HEK293 (cell line): ENCODE measurements at regions not wholly inside any gene's neighbourhood (a gene's known extent, or its start where the extent isn't known, plus 50 kb on each side); places are given as distances from the start of the nearest gene placed in this dataset.

ENCODE experiments used
- CTCF ChIA-PET: fragments of 350-600 bp; formaldehyde crosslinking; extraction: SDS; loops from one replicate; lab custom pipeline; 2021; ENCODE audit warnings: antibody characterized with exemption; lab: Yijun Ruan, JAX
- POLR2A ChIA-PET: fragments of 300-600 bp; formaldehyde crosslinking; extraction: SDS; loops from one replicate; lab custom pipeline; 2020; ENCODE audit warnings: antibody characterized with exemption, inconsistent platforms; lab: Yijun Ruan, JAX
- H3K27ac ChIP-seq: fragments of 200-500 bp; sonication (Bioruptor generic); 2 replicates; pipeline ENCODE4 v1.5.1; 2014; ENCODE audit warnings: low read depth, low read length, control low read depth, inconsistent platforms; ENCODE audit errors: extremely low read depth
- H3K36me3 ChIP-seq, 2 experiments: fragments of 200-500 bp in 1 of 2; sonication (Bioruptor generic) in 1 of 2; 1 replicate in 1 of 2; 2 replicates in 1 of 2; pipeline ENCODE4 v1.5.1; 2014 to 2017; ENCODE audit warnings: inconsistent platforms in 2 of 2, low read length in 2 of 2; ENCODE audit not compliant: control insufficient read depth in 2 of 2, insufficient read depth in 1 of 2
- H3K4me1 ChIP-seq: fragments of 200-500 bp; sonication (Bioruptor generic); 2 replicates; pipeline ENCODE4 v1.5.1; 2014; ENCODE audit warnings: mild to moderate bottlenecking, low read length, inconsistent platforms; ENCODE audit not compliant: control insufficient read depth, insufficient read depth
- H3K4me3 ChIP-seq: 2 replicates; pipeline ENCODE4 v1.5.1; 2011; ENCODE audit warnings: low read depth, mild to moderate bottlenecking, control low read depth, low read length, moderate library complexity
- H3K9me3 ChIP-seq: fragments of 200-500 bp; sonication (Bioruptor generic); 2 replicates; pipeline ENCODE4 v1.5.1; 2014; ENCODE audit warnings: low read depth, low read length, inconsistent platforms; ENCODE audit not compliant: control insufficient read depth, insufficient read depth
- ATF2 ChIP-seq: fragments of 450-650 bp; formaldehyde crosslinking; IDR thresholded peaks from 2 replicates; pipeline ENCODE4 v1.5.1; 2016; ENCODE audit warnings: missing biosample characterization, missing genetic modification characterization, low read depth
- GLIS1 ChIP-seq: fragments of 450-650 bp; formaldehyde crosslinking; IDR thresholded peaks from 2 replicates; pipeline ENCODE4 v1.5.1; 2016; ENCODE audit warnings: missing biosample characterization, missing genetic modification characterization
- HIC1 ChIP-seq: fragments of 450-650 bp; formaldehyde crosslinking; IDR thresholded peaks from 2 replicates; pipeline ENCODE4 v1.5.1; 2016; ENCODE audit warnings: missing biosample characterization, missing genetic modification characterization
- KLF17 ChIP-seq: fragments of 450-650 bp; formaldehyde crosslinking; IDR thresholded peaks from 2 replicates; pipeline ENCODE4 v1.5.1; 2016; ENCODE audit warnings: missing biosample characterization, missing genetic modification characterization
- MYNN ChIP-seq: fragments of 450-650 bp; formaldehyde crosslinking; IDR thresholded peaks from 2 replicates; pipeline ENCODE4 v1.5.1; 2016; ENCODE audit warnings: missing biosample characterization, missing genetic modification characterization, borderline replicate concordance
- PBX3 ChIP-seq: sonication (generic); formaldehyde crosslinking; IDR thresholded peaks from 2 replicates; pipeline ENCODE4 v1.8.1; 2022; ENCODE audit warnings: mild to moderate bottlenecking, moderate library complexity, missing genetic modification reagents
- PRDM6 ChIP-seq: fragments of 450-650 bp; formaldehyde crosslinking; IDR thresholded peaks from 2 replicates; pipeline ENCODE4 v1.5.1; 2017; ENCODE audit warnings: missing biosample characterization, missing genetic modification characterization
- RBAK ChIP-seq: fragments of 450-650 bp; formaldehyde crosslinking; IDR thresholded peaks from 2 replicates; pipeline ENCODE4 v1.5.1; 2016; ENCODE audit warnings: missing biosample characterization, missing genetic modification characterization
- SP3 ChIP-seq: fragments of 450-650 bp; formaldehyde crosslinking; IDR thresholded peaks from 2 replicates; pipeline ENCODE4 v1.5.1; 2016; ENCODE audit warnings: missing biosample characterization, missing genetic modification characterization
- ZNF133 ChIP-seq: fragments of 450-650 bp; formaldehyde crosslinking; IDR thresholded peaks from 2 replicates; pipeline ENCODE4 v1.5.1; 2016; ENCODE audit warnings: missing biosample characterization, missing genetic modification characterization
- ZNF19 ChIP-seq: fragments of 450-650 bp; formaldehyde crosslinking; IDR thresholded peaks from 2 replicates; pipeline ENCODE4; 2016; ENCODE audit warnings: missing biosample characterization, missing genetic modification characterization, low read depth
- ZNF202 ChIP-seq: fragments of 450-650 bp; formaldehyde crosslinking; IDR thresholded peaks from 2 replicates; pipeline ENCODE4 v1.5.1; 2016; ENCODE audit warnings: missing biosample characterization, missing genetic modification characterization, borderline replicate concordance
- ZNF23 ChIP-seq: fragments of 450-650 bp; formaldehyde crosslinking; IDR thresholded peaks from 2 replicates; pipeline ENCODE4 v1.5.1; 2016; ENCODE audit warnings: missing biosample characterization, missing genetic modification characterization, borderline replicate concordance
- ZNF274 ChIP-seq, 2 experiments: fragments of 200-500 bp in 1 of 2; fragments of 450-650 bp in 1 of 2; sonication (Bioruptor generic) in 1 of 2; formaldehyde crosslinking in 1 of 2; IDR thresholded peaks; 2 replicates each; pipeline versions ENCODE4 v1.5.1 to v1.6.1; 2014 to 2016; ENCODE audit warnings: borderline replicate concordance in 1 of 2, inconsistent platforms in 1 of 2, low read length in 1 of 2, missing biosample characterization in 1 of 2, missing genetic modification characterization in 1 of 2
- ZNF280C ChIP-seq: fragments of 450-650 bp; formaldehyde crosslinking; IDR thresholded peaks from 2 replicates; pipeline ENCODE4 v1.5.1; 2016; ENCODE audit warnings: missing biosample characterization, missing genetic modification characterization
- ZNF311 ChIP-seq: fragments of 450-650 bp; formaldehyde crosslinking; IDR thresholded peaks from 2 replicates; pipeline ENCODE4 v1.5.1; 2017; ENCODE audit warnings: missing biosample characterization, missing genetic modification characterization, borderline replicate concordance
- ZNF423 ChIP-seq: fragments of 450-650 bp; formaldehyde crosslinking; IDR thresholded peaks from 2 replicates; pipeline ENCODE4 v1.5.1; 2016; ENCODE audit warnings: missing biosample characterization, missing genetic modification characterization
- ZNF501 ChIP-seq: fragments of 450-650 bp; formaldehyde crosslinking; IDR thresholded peaks from 2 replicates; pipeline ENCODE4 v1.5.1; 2016; ENCODE audit warnings: missing biosample characterization, missing genetic modification characterization
- ZNF548 ChIP-seq: fragments of 450-650 bp; formaldehyde crosslinking; IDR thresholded peaks from 2 replicates; pipeline ENCODE4 v1.5.1; 2016; ENCODE audit warnings: missing biosample characterization, missing genetic modification characterization
- ZNF596 ChIP-seq: fragments of 450-650 bp; IDR thresholded peaks from 2 replicates; pipeline ENCODE4 v1.5.0; 2018; ENCODE audit warnings: missing biosample characterization, mild to moderate bottlenecking, missing genetic modification characterization, moderate library complexity
- ZNF670 ChIP-seq: fragments of 450-650 bp; formaldehyde crosslinking; IDR thresholded peaks from 2 replicates; pipeline ENCODE4 v1.5.1; 2016; ENCODE audit warnings: missing biosample characterization, missing genetic modification characterization, low read depth
- ZNF768 ChIP-seq: fragments of 450-650 bp; formaldehyde crosslinking; IDR thresholded peaks from 2 replicates; pipeline ENCODE4 v1.5.1; 2018; ENCODE audit warnings: missing biosample characterization, mild to moderate bottlenecking, missing genetic modification characterization
- ZNF837 ChIP-seq: fragments of 450-650 bp; formaldehyde crosslinking; IDR thresholded peaks from 2 replicates; pipeline ENCODE4 v1.5.1; 2016; ENCODE audit warnings: missing biosample characterization, missing genetic modification characterization
- ZNF843 ChIP-seq: fragments of 450-650 bp; formaldehyde crosslinking; IDR thresholded peaks from 2 replicates; pipeline ENCODE4 v1.5.1; 2016; ENCODE audit warnings: missing biosample characterization, missing genetic modification characterization
- ZSCAN30 ChIP-seq: fragments of 450-650 bp; IDR thresholded peaks from 2 replicates; pipeline ENCODE4 v1.5.1; 2018; ENCODE audit warnings: missing biosample characterization, mild to moderate bottlenecking, missing genetic modification characterization, moderate library complexity

GRCh38 chrX:110532581-110532931 lies 173.9 kb downstream of the RTL9 start (continued):
- no peak for TF ChIP-seq ATF2
- no peak for TF ChIP-seq ZNF23 (tag by site-specific recombination)
- TF ChIP-seq ZNF133 (tag by site-specific recombination): no peak
- TF ChIP-seq ZNF280C (tag by site-specific recombination): no peak
- no peak for TF ChIP-seq ZNF202
- no peak for TF ChIP-seq ZNF837 (tag by site-specific recombination)

- Histone ChIP-seq H3K4me1 (no peaks in the 10 kb centered on the region), H3K9me3 (no peaks in the 10 kb centered on the region), H3K27ac (no peak overlapping the region), H3K4me3 (no peak overlapping the region), H3K36me3 (no peaks in the 10 kb centered on the region)
- TF ChIP-seq KLF17 (tag by site-specific recombination) (no peak), ZNF274 (IDR thresholded peaks at IDR 0.05; ENCODE audit: low read length) (no peak), ZNF274 (tag by site-specific recombination; IDR thresholded peaks at IDR 0.05; ENCODE audit: borderline replicate concordance) (no peak), ZSCAN30 (no peak), ZNF423 (no peak), HIC1 (tag by site-specific recombination) (no peak), MYNN (no peak), PRDM6 (tag by site-specific recombination) (no peak), ZNF670 (tag by site-specific recombination) (no peak), ZNF843 (tag by site-specific recombination) (no peak), GLIS1 (no peak), ZNF280C (tag by site-specific recombination) (no peak), ZNF548 (tag by site-specific recombination) (no peak), ZNF19 (tag by site-specific recombination) (no peak), ZNF596 (no peak), ZNF311 (no peak), ZNF501 (tag by site-specific recombination) (no peak), PBX3 (CRISPR knock-in tag) (no peak), ZNF768 (tag by site-specific recombination) (no peak), RBAK (no peak), SP3 (tag by site-specific recombination) (no peak)
- CTCF ChIA-PET: no interaction called here
- POLR2A ChIA-PET: no interaction called here
These were observed 178.2 kb downstream of the RTL9 start for GRCh38 chrX:110536816-110537215.
